Muscle layer of colon (tissue), 2 donors: ENCODE measurements at regions not wholly inside any gene's neighbourhood (a gene's known extent, or its start where the extent isn't known, plus 50 kb on each side); places are given as distances from the start of the nearest gene placed in this dataset.

Source experiments
- H3K27ac ChIP-seq: one replicate; pipeline ENCODE4 v1.7.0; 2013; ENCODE audit warnings: low read depth, mild to moderate bottlenecking, low read length, moderate library complexity
- H3K27me3 ChIP-seq, 2 donors: one replicate each; pipeline ENCODE4 v1.7.0; 2013; ENCODE audit warnings: low read length in 2 of 2, mild to moderate bottlenecking in 2 of 2; ENCODE audit not compliant: insufficient read depth in 2 of 2, control insufficient read depth in 1 of 2
- H3K36me3 ChIP-seq: one replicate; pipeline ENCODE4 v1.7.0; 2013; ENCODE audit warnings: mild to moderate bottlenecking, low read length; ENCODE audit not compliant: insufficient read depth
- H3K4me1 ChIP-seq: one replicate; pipeline ENCODE4 v1.7.0; 2013; ENCODE audit warnings: mild to moderate bottlenecking, low read length; ENCODE audit not compliant: insufficient read depth
- H3K4me3 ChIP-seq, 2 donors: one replicate each; pipeline ENCODE4 v1.7.0; 2013; ENCODE audit warnings: low read length in 2 of 2, low read depth in 1 of 2, mild to moderate bottlenecking in 1 of 2, moderate library complexity in 1 of 2
- H3K9ac ChIP-seq: one replicate; pipeline ENCODE4 v1.7.0; 2013; ENCODE audit warnings: low read length
- H3K9me3 ChIP-seq: one replicate; pipeline ENCODE4 v1.7.0; 2013; ENCODE audit warnings: mild to moderate bottlenecking, low read length
- donor health status: abdominal sarcoma.
- donor health status: Adenocarcinoma of cecum.

- H3K9ac ChIP-seq = no peak overlapping the region
- H3K4me3 ChIP-seq = no peak overlapping the region
- H3K9me3 ChIP-seq = no peaks in the 10 kb centered on the region
- H3K27me3 ChIP-seq = peaks cover 10 to 40% of the 10 kb centered on the region in 2 donors
- H3K36me3 ChIP-seq = no peaks in the 10 kb centered on the region
- no peak overlapping the region for H3K27ac ChIP-seq
- H3K4me1 ChIP-seq = no peaks in the 10 kb centered on the region
These were observed 129.1 kb upstream of the LHX1 start for GRCh38 chr17:36808180-36808661.

GRCh38 chr17:36812762-36813161 is 124.5 kb upstream of the LHX1 start:
- Histone ChIP-seq H3K9me3 (no peaks in the 10 kb centered on the region), H3K9ac (no peak overlapping the region), H3K4me1 (no peaks in the 10 kb centered on the region), H3K27ac (no peak overlapping the region), H3K36me3 (no peaks in the 10 kb centered on the region), H3K27me3 (peaks cover 5 to 58% of the 10 kb centered on the region in 2 donors), H3K4me3 (no peak overlapping the region)

DNA sequence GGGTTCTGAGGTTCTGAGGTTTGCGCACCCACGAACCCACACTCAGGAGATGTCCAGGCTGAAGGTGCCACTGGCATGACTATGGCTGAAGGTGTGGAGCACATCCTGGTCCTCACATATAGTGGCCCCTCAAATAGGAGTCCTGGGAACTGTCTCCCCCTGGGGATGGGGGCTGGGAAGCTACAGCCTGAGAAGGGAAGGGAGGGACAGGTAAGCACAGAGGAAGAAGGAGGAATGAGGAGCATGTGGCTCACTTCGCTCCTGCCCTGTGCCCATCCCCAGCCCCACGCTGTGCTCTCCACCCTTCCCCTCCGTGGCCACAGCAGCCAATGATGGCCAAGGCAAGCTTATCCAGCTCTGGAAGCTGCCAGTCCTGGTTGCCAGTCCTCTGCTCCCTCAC is 123.9 kb upstream of the LHX1 start:
- Histone ChIP-seq H3K4me3 (no peak overlapping the region), H3K36me3 (no peaks in the 10 kb centered on the region), H3K27me3 (peaks cover 5 to 58% of the 10 kb centered on the region in 2 donors), H3K27ac (no peak overlapping the region), H3K4me1 (no peaks in the 10 kb centered on the region), H3K9ac (no peak overlapping the region), H3K9me3 (no peaks in the 10 kb centered on the region)

DNA sequence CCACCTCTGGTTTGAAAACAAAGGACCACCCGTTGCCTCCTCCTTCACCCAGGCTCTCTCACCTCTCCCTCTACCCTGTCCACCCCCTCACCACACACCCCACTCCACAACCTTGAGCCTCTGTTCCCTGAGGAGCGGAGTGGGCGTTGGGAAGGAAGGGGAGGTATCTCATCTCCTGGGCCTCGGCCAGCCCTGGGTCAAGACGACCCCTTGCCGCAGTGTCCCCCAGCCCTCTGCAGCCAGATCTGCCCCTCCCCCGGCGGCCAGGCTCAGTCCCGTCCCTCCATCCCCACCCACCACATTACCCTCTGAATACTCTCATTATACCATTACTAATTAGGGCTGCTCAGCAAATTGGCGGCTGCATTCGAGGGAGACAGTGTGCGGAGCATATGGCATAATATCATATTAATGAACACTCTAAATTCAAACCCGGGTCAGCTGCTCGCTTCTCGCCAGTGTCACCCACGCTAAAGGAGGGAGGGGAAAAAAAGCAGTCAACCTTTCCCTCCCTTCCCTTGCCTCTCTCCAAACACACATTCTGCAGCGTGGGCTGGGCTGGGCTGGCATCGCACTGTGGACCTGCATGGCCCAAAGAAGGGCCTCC is 123.2 kb upstream of the LHX1 start:
- Histone ChIP-seq H3K4me3 (no peak overlapping the region), H3K27me3 (peaks cover 5 to 54% of the 10 kb centered on the region in 2 donors), H3K9me3 (no peaks in the 10 kb centered on the region)

DNA sequence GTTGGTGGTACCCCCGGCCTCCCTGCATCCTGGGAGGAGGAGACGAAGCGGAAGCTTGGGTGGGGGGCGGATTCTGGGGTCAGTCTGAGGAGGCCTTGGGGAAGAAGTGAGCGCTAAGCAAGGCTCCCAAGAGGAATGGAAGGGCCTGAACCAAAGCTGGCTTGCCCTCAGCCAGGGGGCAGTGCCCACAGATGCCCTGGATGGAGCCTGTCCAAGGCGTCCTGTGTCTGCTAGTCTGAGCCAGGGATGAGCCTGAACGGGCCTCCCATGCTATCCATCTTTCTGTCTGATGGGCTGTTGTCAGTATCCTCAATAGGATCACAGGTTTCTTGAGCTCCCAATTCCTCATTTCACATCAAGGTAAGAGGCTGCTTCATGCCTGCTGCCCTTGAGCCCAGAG is 122.3 kb upstream of the LHX1 start:
- Histone ChIP-seq H3K9me3 (no peaks in the 10 kb centered on the region), H3K4me3 (no peak overlapping the region), H3K27me3 (peaks cover 5 to 45% of the 10 kb centered on the region in 2 donors), H3K9ac (no peak overlapping the region), H3K4me1 (no peaks in the 10 kb centered on the region), H3K27ac (no peak overlapping the region), H3K36me3 (no peaks in the 10 kb centered on the region)

More for the DNA sequence above, 123.2 kb upstream of the LHX1 start:
- H3K4me1 ChIP-seq = no peaks in the 10 kb centered on the region
- no peaks in the 10 kb centered on the region for H3K36me3 ChIP-seq
- H3K27ac ChIP-seq = no peak overlapping the region
- no peak overlapping the region for H3K9ac ChIP-seq

GRCh38 chr17:36816214-36816906 is 120.9 kb upstream of the LHX1 start:
- Histone ChIP-seq H3K9ac (no peak overlapping the region), H3K9me3 (no peaks in the 10 kb centered on the region), H3K4me1 (no peaks in the 10 kb centered on the region), H3K27me3 (peaks cover 1 to 45% of the 10 kb centered on the region in 2 donors), H3K27ac (no peak overlapping the region), H3K36me3 (no peaks in the 10 kb centered on the region), H3K4me3 (no peak overlapping the region)

GRCh38 chr17:36816907-36817288 is 120.4 kb upstream of the LHX1 start:
- H3K27me3 ChIP-seq = peaks cover under 1 to 41% of the 10 kb centered on the region in 2 donors
- no peaks in the 10 kb centered on the region for H3K9me3 ChIP-seq
- H3K4me1 ChIP-seq = no peaks in the 10 kb centered on the region
- no peak overlapping the region for H3K27ac ChIP-seq
- H3K9ac ChIP-seq = no peak overlapping the region
- H3K4me3 ChIP-seq = no peak overlapping the region
- no peaks in the 10 kb centered on the region for H3K36me3 ChIP-seq

DNA sequence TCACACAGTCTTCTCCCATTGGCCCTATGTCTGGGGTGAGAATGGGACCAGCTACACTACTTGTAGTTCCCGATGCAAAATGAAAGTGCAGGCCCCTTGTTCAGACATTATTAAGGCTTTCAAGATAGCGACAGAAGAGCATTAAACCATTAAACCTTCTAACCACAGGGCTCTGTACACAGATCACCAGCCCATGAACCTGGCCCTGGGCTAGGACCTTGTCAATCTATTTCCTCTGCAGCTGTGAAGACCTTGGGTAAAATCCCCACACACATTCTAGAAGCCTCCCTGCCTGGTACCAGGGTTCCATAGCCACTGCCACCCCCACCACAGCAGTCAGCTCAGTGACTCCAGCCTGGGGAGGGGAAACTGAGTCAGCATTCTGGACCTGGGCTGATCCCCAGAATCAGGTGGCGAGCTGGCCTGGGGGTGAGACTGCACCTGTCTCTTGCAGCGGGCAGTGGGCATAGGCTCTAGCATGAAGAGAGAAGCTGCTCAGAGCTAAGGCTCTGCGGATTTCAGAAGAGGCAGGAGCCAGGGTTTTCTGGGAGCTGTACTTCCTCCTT is 119.7 kb upstream of the LHX1 start:
- Histone ChIP-seq H3K36me3 (no peaks in the 10 kb centered on the region), H3K27ac (no peak overlapping the region), H3K9me3 (no peaks in the 10 kb centered on the region), H3K4me1 (no peaks in the 10 kb centered on the region), H3K9ac (no peak overlapping the region), H3K4me3 (no peak overlapping the region), H3K27me3 (peaks cover 4 to 39% of the 10 kb centered on the region in 2 donors)

DNA sequence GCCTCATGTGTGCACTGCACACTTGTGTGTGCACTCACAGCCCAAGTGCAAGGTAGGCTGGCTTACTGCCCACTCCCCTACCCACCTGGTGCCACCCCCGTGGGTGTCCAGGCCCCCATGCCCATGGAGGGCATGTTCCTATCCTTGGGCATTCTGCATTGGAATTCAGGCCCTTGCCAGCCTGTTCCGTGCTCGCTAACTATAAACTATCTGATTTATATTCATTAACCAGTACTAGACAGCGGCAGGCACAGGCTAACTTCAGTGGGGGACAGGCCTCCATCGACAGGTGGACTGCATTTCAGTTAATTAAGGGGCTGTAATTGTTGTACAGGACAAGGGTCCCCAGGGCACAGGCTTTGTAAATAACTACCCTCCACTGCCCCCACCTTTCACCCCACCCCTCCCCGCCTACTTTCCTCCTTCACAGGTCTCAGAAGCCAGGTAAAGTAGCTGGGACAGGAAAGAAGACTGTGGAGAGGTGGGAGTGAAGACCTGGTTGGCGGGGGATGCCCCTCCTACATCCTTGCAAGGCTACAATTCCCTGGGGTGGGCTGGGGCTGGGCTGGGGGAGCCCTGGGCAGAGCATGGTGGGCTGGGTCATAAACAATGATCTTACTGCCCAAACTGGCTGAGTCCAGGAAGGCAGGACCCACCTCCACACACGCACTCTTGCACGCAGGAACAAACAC is 119.0 kb upstream of the LHX1 start:
- Histone ChIP-seq H3K36me3 (no peaks in the 10 kb centered on the region), H3K27me3 (peaks cover 4 to 32% of the 10 kb centered on the region in 2 donors), H3K27ac (no peak overlapping the region), H3K9me3 (no peaks in the 10 kb centered on the region), H3K4me1 (no peaks in the 10 kb centered on the region), H3K4me3 (no peak overlapping the region), H3K9ac (no peak overlapping the region)

DNA sequence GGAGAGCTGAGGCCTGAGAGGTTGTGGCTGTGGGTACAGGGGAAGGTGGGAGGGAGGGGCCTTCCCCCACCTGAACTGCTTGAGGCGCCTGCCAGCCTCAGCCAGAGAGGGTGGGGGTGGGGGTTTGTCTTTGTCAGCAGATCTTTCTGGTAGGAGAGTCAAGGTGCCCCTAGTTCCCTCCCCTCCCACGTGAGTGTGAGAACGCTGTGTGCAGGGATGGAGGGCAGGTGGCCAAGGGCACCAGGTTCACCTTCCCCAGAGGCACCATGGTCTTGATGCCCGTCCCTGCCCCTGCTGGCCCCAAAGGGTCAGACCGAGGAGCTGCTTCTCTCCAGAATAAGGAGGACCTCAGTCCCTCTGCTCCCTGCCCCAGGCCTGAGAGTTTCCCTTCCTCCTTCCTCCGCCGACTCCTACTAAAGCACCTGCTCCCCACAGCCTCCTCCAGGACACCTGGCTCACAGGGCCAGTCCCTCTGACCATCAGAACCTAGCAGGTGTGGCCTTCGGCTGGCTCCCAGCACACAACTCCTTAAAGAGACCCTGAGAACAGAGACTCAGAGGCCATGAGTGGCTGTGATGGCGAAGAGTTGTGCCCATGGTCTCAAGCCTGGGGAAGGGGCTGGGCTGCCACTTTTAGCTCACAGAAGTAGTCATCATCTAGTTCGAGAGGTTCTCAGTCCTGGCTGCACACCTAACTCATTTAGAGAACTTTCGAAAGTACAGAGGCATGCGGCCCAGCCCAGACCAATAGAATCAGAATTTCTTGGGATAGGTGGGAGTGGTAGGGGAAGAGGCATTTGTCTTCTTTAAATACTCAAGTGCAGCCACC is 113.2 kb upstream of the LHX1 start:
- Histone ChIP-seq H3K9me3 (no peaks in the 10 kb centered on the region), H3K27me3 (peaks cover 13 to 14% of the 10 kb centered on the region in 2 donors), H3K36me3 (no peaks in the 10 kb centered on the region), H3K27ac (no peak overlapping the region), H3K4me1 (no peaks in the 10 kb centered on the region), H3K4me3 (no peak overlapping the region), H3K9ac (no peak overlapping the region)

DNA sequence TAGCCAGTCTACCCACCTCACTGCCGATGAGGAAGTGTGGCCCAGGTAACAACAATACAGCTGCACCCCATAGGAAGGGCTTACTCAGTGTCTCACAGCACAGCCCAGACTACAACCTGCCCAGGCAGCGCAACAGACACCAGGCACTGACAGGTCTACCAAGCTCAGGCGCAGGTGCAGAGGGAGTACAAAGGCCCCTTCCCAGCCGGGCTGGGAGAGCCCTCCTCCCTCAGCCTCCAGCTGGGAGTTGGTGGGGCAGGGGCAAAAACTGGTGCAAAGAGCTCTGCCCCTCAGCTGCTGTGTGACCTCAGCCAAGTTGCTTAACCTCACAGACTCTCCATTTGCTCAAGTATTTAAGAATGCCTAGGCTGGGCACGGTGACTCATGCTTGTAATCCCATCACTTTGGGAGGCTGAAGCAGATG is 112.6 kb upstream of the LHX1 start:
- no peak overlapping the region for H3K9ac ChIP-seq
- H3K4me3 ChIP-seq = no peak overlapping the region
- H3K36me3 ChIP-seq = no peaks in the 10 kb centered on the region
- peaks cover 13 to 14% of the 10 kb centered on the region in 2 donors for H3K27me3 ChIP-seq
- H3K9me3 ChIP-seq = no peaks in the 10 kb centered on the region
- no peaks in the 10 kb centered on the region for H3K4me1 ChIP-seq
- H3K27ac ChIP-seq = no peak overlapping the region
